ENCODE measurements at regions not wholly inside any gene's neighbourhood (a gene's known extent, or its start where the extent isn't known, plus 50 kb on each side); places are given as distances from the start of the nearest gene placed in this dataset.

GRCh38 chr7:124692425-124692824 is 73.2 kb downstream of the GPR37 start:
- ChIA-PET CTCF (ENCODE audit: partially characterized antibody) (no interaction called here), POLR2A (ENCODE audit: partially characterized antibody) (no interaction called here)
- H3K4ac ChIP-seq (replicated peaks; ENCODE audit: insufficient read length, low read depth, low read length): no peak overlapping the region
- H3K56ac ChIP-seq (replicated peaks; ENCODE audit: insufficient read length, low read depth, low read length): no peak overlapping the region
- no peaks in the 10 kb centered on the region; the same call in 1 of the 2 replicates for H3K23me2 ChIP-seq (ENCODE audit: low read depth, low read length)
- H3K9ac ChIP-seq (replicated peaks in 1 of 4; ENCODE audit: extremely low read depth in 1 of 4, low read depth in 3 of 4, low read length in 3 of 4): no peak overlapping the region
- H3K36me3 ChIP-seq (ENCODE audit: control insufficient read depth in 2 of 4, insufficient read depth in 4 of 4, low read length in 3 of 4): no peaks in the 10 kb centered on the region
- H2AFZ ChIP-seq (ENCODE audit: low read length): no peak overlapping the region
- no peak for TF ChIP-seq HDAC6 (IDR thresholded peaks at IDR 0.05; ENCODE audit: low read depth, low read length)
- no peak for TF ChIP-seq NRF1 (IDR thresholded peaks at IDR 0.05; ENCODE audit: low read depth, low read length)
- no peak for TF ChIP-seq SP2 (IDR thresholded peaks at IDR 0.05; ENCODE audit: low read length)
- TF ChIP-seq HDAC2 (IDR thresholded peaks at IDR 0.05; ENCODE audit: borderline replicate concordance in 1 of 2, low read depth in 2 of 2, low read length in 2 of 2): no peak
- TF ChIP-seq BCL11A (IDR thresholded peaks at IDR 0.05; ENCODE audit: low read depth in 2 of 2, low read length in 2 of 2): no peak
- TF ChIP-seq BACH1 (IDR thresholded peaks at IDR 0.05; ENCODE audit: low read length): no peak
- TF ChIP-seq ASH2L (IDR thresholded peaks at IDR 0.05; ENCODE audit: low read length): no peak
- no peak for TF ChIP-seq SIN3A (conservative IDR thresholded peaks at IDR 0.05 in 1 of 2, IDR thresholded peaks at IDR 0.05 in 1 of 2; ENCODE audit: low read depth in 1 of 2, low read length in 2 of 2)
- TF ChIP-seq FOSL1 (IDR thresholded peaks at IDR 0.05; ENCODE audit: insufficient read depth, low read depth, low read length): no peak
- TF ChIP-seq, protein P1, sequence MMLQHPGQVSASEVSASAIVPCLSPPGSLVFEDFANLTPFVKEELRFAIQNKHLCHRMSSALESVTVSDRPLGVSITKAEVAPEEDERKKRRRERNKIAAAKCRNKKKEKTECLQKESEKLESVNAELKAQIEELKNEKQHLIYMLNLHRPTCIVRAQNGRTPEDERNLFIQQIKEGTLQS (IDR thresholded peaks at IDR 0.05; ENCODE audit: insufficient read depth, low read depth, low read length): no peak
- TF ChIP-seq RAD21 (IDR thresholded peaks at IDR 0.05 in 1 of 2, conservative IDR thresholded peaks at IDR 0.05 in 1 of 2; ENCODE audit: low read depth in 2 of 2, low read length in 2 of 2): no peak
- no peak for TF ChIP-seq KDM4A (IDR thresholded peaks at IDR 0.05; ENCODE audit: low read depth, low read length, severe bottlenecking)
- TF ChIP-seq EZH2 (IDR thresholded peaks at IDR 0.05; ENCODE audit: low read depth, low read length, severe bottlenecking): no peak
- no peak overlapping the region for H2BK12ac ChIP-seq (ENCODE audit: low read depth, low read length)
- no peak overlapping the region for H2BK120ac ChIP-seq (replicated peaks; ENCODE audit: low read depth, low read length)
- no peaks in the 10 kb centered on the region for H3K4me1 ChIP-seq (replicated peaks in 1 of 4; ENCODE audit: control insufficient read depth in 3 of 4, insufficient read depth in 4 of 4, low read length in 3 of 4)
- no peak overlapping the region for H3K4me2 ChIP-seq (ENCODE audit: insufficient read depth in 1 of 2, low read depth in 2 of 2, low read length in 2 of 2)
- no peak for DNase-seq (ENCODE audit: low read depth in 1 of 2, low spot score in 2 of 2)
- no peak overlapping the region for H2BK20ac ChIP-seq (ENCODE audit: low read length)
- H2BK15ac ChIP-seq (ENCODE audit: low read length): no peak overlapping the region
- H4K20me1 ChIP-seq (replicated peaks in 1 of 2; ENCODE audit: control insufficient read depth in 1 of 2, insufficient read depth in 2 of 2, low read length in 2 of 2): no peaks in the 10 kb centered on the region
- H3K18ac ChIP-seq (ENCODE audit: extremely low read depth, low read length): no peak overlapping the region
- no peak overlapping the region for H3K23ac ChIP-seq (ENCODE audit: insufficient read length)
- no peak overlapping the region for H4K91ac ChIP-seq (replicated peaks; ENCODE audit: insufficient read length, low read length)
- no peak overlapping the region for H2AK5ac ChIP-seq (ENCODE audit: low read depth, low read length)
- no peak overlapping the region for H3K27ac ChIP-seq (ENCODE audit: low read depth, low read length)
- no peak for FAIRE-seq
- H3K79me2 ChIP-seq (ENCODE audit: control insufficient read depth in 1 of 2, insufficient read depth in 2 of 2, low read length in 2 of 2): no peaks in the 10 kb centered on the region
- H3K27me3 ChIP-seq (replicated peaks in 1 of 4; ENCODE audit: control insufficient read depth in 3 of 4, extremely low read depth in 1 of 4, insufficient read depth in 3 of 4, low read length in 3 of 4): no peaks in the 10 kb centered on the region
- H4K5ac ChIP-seq (ENCODE audit: insufficient read length, low read depth, low read length): no peak overlapping the region
- H3K79me1 ChIP-seq (ENCODE audit: low read depth, low read length): no peaks in the 10 kb centered on the region
- no peak overlapping the region for H3K4me3 ChIP-seq (ENCODE audit: extremely low read depth in 1 of 4, insufficient read depth in 2 of 4, low read depth in 3 of 4, low read length in 4 of 4)
- no peaks in the 10 kb centered on the region for H3K9me3 ChIP-seq (ENCODE audit: insufficient read depth in 2 of 2, low read depth in 1 of 2, low read length in 1 of 2)
- H4K8ac ChIP-seq (ENCODE audit: extremely low read depth, insufficient read depth, low read length): no peak overlapping the region
- no peak overlapping the region for H3K14ac ChIP-seq (ENCODE audit: insufficient read length)
- no peak overlapping the region for H2BK5ac ChIP-seq (ENCODE audit: low read depth, low read length)
- WGBS, 2 experiments (ENCODE audit: extremely low coverage in 1 of 2, insufficient coverage in 1 of 2, insufficient read length in 1 of 2, insufficient replicate concordance in 2 of 2, low coverage in 1 of 2, low lambda C conversion rate in 2 of 2, missing lambda C conversion rate in 1 of 2): 81% methylated on average over 1 of the region's 1 CpG; no CpG with 5 or more reads in 1 of the 2 experiments
